IMR-90 (cell line): ENCODE measurements at regions not wholly inside any gene's neighbourhood (a gene's known extent, or its start where the extent isn't known, plus 50 kb on each side); places are given as distances from the start of the nearest gene placed in this dataset.

Experiments
- ATAC-seq: fragments of 200-7000 bp; cut with Tn5 transposase; 2 replicates; pipeline ENCODE4 v1.9.1; 2020; ENCODE audit warnings: low read depth, mild to moderate bottlenecking, moderate library complexity
- BruUV-seq: library from RNA; stranded (reverse); fragments of 400-500 nt; replicated peaks from 2 replicates; lab custom pipeline; 2021; lab: Mats Ljungman, UMichigan
- CTCF ChIA-PET: fragments of 300-600 bp; formaldehyde crosslinking; extraction: SDS; loops from one replicate; lab custom pipeline; 2021; ENCODE audit warnings: antibody characterized with exemption; lab: Yijun Ruan, JAX
- POLR2A ChIA-PET: fragments of 300-600 bp; sonication (Branson Sonifier 250); formaldehyde crosslinking; loops from one replicate; lab custom pipeline; 2022; ENCODE audit warnings: antibody characterized with exemption; ENCODE audit not compliant: unreplicated experiment; lab: Charles Lee
- DNase-seq: peaks from one replicate; pipeline ENCODE4 v3.0.0; 2013
- H2AFZ ChIP-seq: replicated peaks from 2 replicates; pipeline ENCODE3; 2013; ENCODE audit warnings: low read length, mild to moderate bottlenecking; ENCODE audit not compliant: poor library complexity
- H2AK5ac ChIP-seq: 2 replicates; pipeline ENCODE4 v1.6.1; 2013; ENCODE audit warnings: low read depth, low read length, inconsistent platforms
- H2AK9ac ChIP-seq: replicated peaks from 2 replicates; pipeline ENCODE3; 2013; ENCODE audit warnings: mild to moderate bottlenecking, low read depth, low read length, moderate library complexity; ENCODE audit not compliant: poor library complexity
- H2BK120ac ChIP-seq: 2 replicates; pipeline ENCODE4 v1.6.1; 2013; ENCODE audit warnings: low read depth, low read length, inconsistent platforms
- H2BK15ac ChIP-seq: 3 replicates; pipeline ENCODE4 v1.6.1; 2013; ENCODE audit warnings: low read depth, low read length, inconsistent platforms
- H2BK20ac ChIP-seq: 2 replicates; pipeline ENCODE4 v1.6.1; 2013; ENCODE audit warnings: low read depth, mild to moderate bottlenecking, inconsistent platforms, low read length, moderate library complexity
- H2BK5ac ChIP-seq: 2 replicates; pipeline ENCODE4 v1.6.1; 2013; ENCODE audit warnings: mild to moderate bottlenecking, low read depth, low read length, inconsistent platforms; ENCODE audit not compliant: poor library complexity, severe bottlenecking
- H3K14ac ChIP-seq: replicated peaks from 2 replicates; pipeline ENCODE4 v1.6.1; 2013; ENCODE audit warnings: low read depth, low read length, inconsistent platforms
- H3K18ac ChIP-seq: 2 replicates; pipeline ENCODE4 v1.6.1; 2013; ENCODE audit warnings: low read depth, low read length, control low read depth
- H3K23ac ChIP-seq: 2 replicates; pipeline ENCODE4 v1.6.1; 2013; ENCODE audit warnings: low read depth, low read length, inconsistent platforms
- H3K27ac ChIP-seq: 2 replicates; pipeline ENCODE4 v1.5.1; 2013; ENCODE audit warnings: mild to moderate bottlenecking, control low read depth, low read length; ENCODE audit not compliant: insufficient read depth
- H3K27me3 ChIP-seq: 2 replicates; pipeline ENCODE4 v1.6.1; 2013; ENCODE audit warnings: low read length; ENCODE audit not compliant: control insufficient read depth, insufficient read depth
- H3K36me3 ChIP-seq: 2 replicates; pipeline ENCODE4 v1.6.1; 2013; ENCODE audit warnings: low read length, mixed read lengths; ENCODE audit not compliant: control insufficient read depth, insufficient read depth
- H3K4ac ChIP-seq: 2 replicates; pipeline ENCODE4 v1.6.1; 2013; ENCODE audit warnings: low read depth, low read length, inconsistent platforms
- H3K4me1 ChIP-seq: 2 replicates; pipeline ENCODE4 v1.6.1; 2013; ENCODE audit warnings: low read length, mixed read lengths; ENCODE audit not compliant: control insufficient read depth, insufficient read depth
- H3K4me2 ChIP-seq: 2 replicates; pipeline ENCODE4 v1.6.1; 2013; ENCODE audit warnings: low read depth, mild to moderate bottlenecking, control low read depth, low read length, moderate library complexity
- H3K4me3 ChIP-seq: 2 replicates; pipeline ENCODE4 v1.5.1; 2013; ENCODE audit warnings: low read depth, mild to moderate bottlenecking, control low read depth, low read length, moderate library complexity; ENCODE audit not compliant: insufficient read depth
- H3K56ac ChIP-seq: 2 replicates; pipeline ENCODE4 v1.6.1; 2013; ENCODE audit warnings: low read length, inconsistent platforms; ENCODE audit not compliant: insufficient read depth; ENCODE audit errors: extremely low read depth
- H3K79me1 ChIP-seq, 2 experiments: 2 replicates each; pipeline ENCODE4 v1.6.1; 2013; ENCODE audit warnings: low read length in 2 of 2, inconsistent platforms in 1 of 2, low read depth in 1 of 2
- H3K9ac ChIP-seq: 2 replicates; pipeline ENCODE4 v1.6.1; 2013; ENCODE audit warnings: low read depth, low read length, control low read depth
- H3K9me1 ChIP-seq: 2 replicates; pipeline ENCODE4 v1.6.1; 2013; ENCODE audit warnings: low read length, inconsistent platforms; ENCODE audit not compliant: insufficient read depth
- H3K9me3 ChIP-seq: 2 replicates; pipeline ENCODE4 v1.6.1; 2013; ENCODE audit warnings: low read length; ENCODE audit not compliant: control insufficient read depth, insufficient read depth
- H4K20me1 ChIP-seq: 2 replicates; pipeline ENCODE4 v1.6.1; 2013; ENCODE audit warnings: low read length, inconsistent platforms; ENCODE audit not compliant: insufficient read depth
- H4K5ac ChIP-seq: 2 replicates; pipeline ENCODE4 v1.6.1; 2013; ENCODE audit warnings: mild to moderate bottlenecking, low read depth, low read length, control low read depth
- H4K8ac ChIP-seq, 2 experiments: 2 replicates each; pipeline ENCODE4 v1.6.1; 2013; ENCODE audit warnings: low read depth in 2 of 2, low read length in 2 of 2, control low read depth in 1 of 2, inconsistent platforms in 1 of 2
- H4K91ac ChIP-seq: 2 replicates; pipeline ENCODE4 v1.6.1; 2013; ENCODE audit warnings: low read depth, low read length, inconsistent platforms; ENCODE audit not compliant: insufficient read depth
- BHLHE40 ChIP-seq: fragments of 150-350 bp; IDR thresholded peaks from 2 replicates; pipeline ENCODE4 v1.6.1; 2016; ENCODE audit warnings: mild to moderate bottlenecking, low read depth, low read length
- CEBPB ChIP-seq: IDR thresholded peaks from 2 replicates; pipeline ENCODE4 v1.6.1; 2012; ENCODE audit warnings: low read depth, low read length, improper control_type of control experiment
- CHD1 ChIP-seq: IDR thresholded peaks from 2 replicates; pipeline ENCODE4 v1.6.1; 2012; ENCODE audit warnings: low read depth, low read length, improper control_type of control experiment
- ELK1 ChIP-seq: fragments of 150-350 bp; IDR thresholded peaks from 2 replicates; pipeline ENCODE4 v1.6.1; 2016; ENCODE audit warnings: low read depth, mild to moderate bottlenecking, low read length, moderate library complexity, borderline replicate concordance
- FOS ChIP-seq: fragments of 150-350 bp; IDR thresholded peaks from 2 replicates; pipeline ENCODE4 v1.6.1; 2016; ENCODE audit warnings: low read depth, low read length
- MAFK ChIP-seq: IDR thresholded peaks from 2 replicates; pipeline ENCODE4 v1.6.1; 2012; ENCODE audit warnings: low read depth, low read length, improper control_type of control experiment
- MAZ ChIP-seq: IDR thresholded peaks from 2 replicates; pipeline ENCODE4 v1.6.1; 2012; ENCODE audit warnings: low read depth, mild to moderate bottlenecking, low read length, improper control_type of control experiment, moderate library complexity, borderline replicate concordance
- MXI1 ChIP-seq: IDR thresholded peaks from 2 replicates; pipeline ENCODE4 v1.6.1; 2012; ENCODE audit warnings: low read depth, mild to moderate bottlenecking, low read length, moderate library complexity, borderline replicate concordance
- NFE2L2 ChIP-seq: fragments of 150-350 bp; IDR thresholded peaks from 2 replicates; pipeline ENCODE4 v1.6.1; 2016; ENCODE audit warnings: low read depth, mild to moderate bottlenecking, low read length
- POLR2A ChIP-seq: IDR thresholded peaks from 2 replicates; pipeline ENCODE4 v1.6.1; 2012; ENCODE audit warnings: mild to moderate bottlenecking, low read depth, low read length
- RAD21 ChIP-seq: IDR thresholded peaks from 2 replicates; pipeline ENCODE4 v1.6.1; 2012; ENCODE audit warnings: low read length, improper control_type of control experiment
- RCOR1 ChIP-seq: IDR thresholded peaks from 2 replicates; pipeline ENCODE4 v1.6.1; 2012; ENCODE audit warnings: mild to moderate bottlenecking, low read length, improper control_type of control experiment; ENCODE audit not compliant: insufficient replicate concordance
- RFX5 ChIP-seq: IDR thresholded peaks from 2 replicates; pipeline ENCODE4 v1.8.0; 2012; ENCODE audit warnings: low read depth, mild to moderate bottlenecking, low read length, moderate library complexity
- SMC3 ChIP-seq: fragments of 150-350 bp; IDR thresholded peaks from 2 replicates; pipeline ENCODE4 v1.6.1; 2016; ENCODE audit warnings: low read depth, mild to moderate bottlenecking, antibody characterized with exemption, low read length, moderate library complexity
- dilution Hi-C: fragments of 300-500 bp; cut with HindIII; formaldehyde crosslinking; loops from one replicate; pipeline ENCODE4 v1.14.3; 2018; ENCODE audit warnings: low sequenced_read_pairs; ENCODE audit not compliant: unreplicated experiment
- in situ Hi-C: fragments of 300-500 bp; cut with MboI; formaldehyde crosslinking; loops from 3 replicates; pipeline ENCODE4 v1.14.3; 2019; ENCODE audit warnings: low sequenced_read_pairs, inconsistent platforms, mixed read lengths
- intact Hi-C: fragments of 100-400 bp; cut with micrococcal nuclease; formaldehyde crosslinking; loops from 2 replicates; pipeline ENCODE4 v1.10.0; 2022
- TF ChIP-seq, protein P1 (sequence below): fragments of 150-350 bp; IDR thresholded peaks from 2 replicates; pipeline ENCODE4 v1.6.1; 2017; ENCODE audit warnings: mild to moderate bottlenecking, antibody characterized with exemption, low read length, low read depth
- TF ChIP-seq, protein P2 (sequence below): conservative IDR thresholded peaks from 2 replicates; pipeline ENCODE4 v1.5.1; 2012; ENCODE audit warnings: mild to moderate bottlenecking, low read depth, low read length, improper control_type of control experiment

DNA sequence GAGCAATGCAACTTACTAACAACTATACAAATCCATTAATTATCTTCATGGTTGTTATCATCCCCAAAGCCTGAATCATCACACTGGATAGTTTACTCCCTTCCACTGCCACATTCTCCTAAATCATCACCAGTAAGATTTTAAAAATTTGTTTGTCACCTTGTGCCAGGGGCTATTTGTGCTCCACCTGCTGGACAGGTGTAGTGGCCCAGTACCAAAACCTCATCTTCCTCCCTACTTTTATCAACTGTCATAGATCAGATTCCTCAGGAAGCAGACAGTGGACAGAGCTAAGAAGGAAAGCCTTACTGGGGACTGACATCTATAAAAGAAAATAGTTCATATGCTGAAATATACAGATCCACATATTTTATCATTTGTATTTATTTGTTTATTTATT, 280.4 kb downstream of the CDH11 start:
- Histone ChIP-seq H3K9me3 (no peaks in the 10 kb centered on the region), H3K4me3 (no peak overlapping the region), H4K91ac (no peak overlapping the region), H2AK5ac (no peak overlapping the region), H3K4me1 (peaks cover 2% of the 10 kb centered on the region), H3K9ac (no peak overlapping the region), H3K23ac (no peak overlapping the region), H2BK20ac (no peak overlapping the region), H3K27ac (no peak overlapping the region), H3K56ac (no peak overlapping the region), H4K5ac (no peak overlapping the region), H2AFZ (no peak overlapping the region), H2BK5ac (no peak overlapping the region), H3K18ac (no peak overlapping the region), H4K20me1 (no peaks in the 10 kb centered on the region), H3K79me1 (no peaks in the 10 kb centered on the region), H3K14ac (no peak overlapping the region), H4K8ac (no peak overlapping the region), H3K36me3 (no peaks in the 10 kb centered on the region), H3K4me2 (no peak overlapping the region), H3K9me1 (no peaks in the 10 kb centered on the region), H2BK120ac (no peak overlapping the region), H2AK9ac (no peak overlapping the region), H3K4ac (no peak overlapping the region), H2BK15ac (no peak overlapping the region), H3K27me3 (no peaks in the 10 kb centered on the region)
- DNase-seq (no peak), ATAC-seq (peak; percentile 61)
- no TSS peak for BruUV-seq
- ChIA-PET POLR2A (no interaction called here), CTCF (interaction anchor here (2.0 kb wide), 1 partner anchor 10 kb away, joined by 5 read pairs; no protein-coding TSS in a partner anchor)
- TF ChIP-seq SMC3 (no peak), POLR2A (no peak), FOS (no peak), ELK1 (no peak), CHD1 (no peak), RFX5 (no peak), RCOR1 (no peak), MXI1 (no peak), RAD21 (no peak), NFE2L2 (no peak), MAZ (no peak), BHLHE40 (no peak), CEBPB (no peak), MAFK (no peak)
- TF ChIP-seq, protein P1, sequence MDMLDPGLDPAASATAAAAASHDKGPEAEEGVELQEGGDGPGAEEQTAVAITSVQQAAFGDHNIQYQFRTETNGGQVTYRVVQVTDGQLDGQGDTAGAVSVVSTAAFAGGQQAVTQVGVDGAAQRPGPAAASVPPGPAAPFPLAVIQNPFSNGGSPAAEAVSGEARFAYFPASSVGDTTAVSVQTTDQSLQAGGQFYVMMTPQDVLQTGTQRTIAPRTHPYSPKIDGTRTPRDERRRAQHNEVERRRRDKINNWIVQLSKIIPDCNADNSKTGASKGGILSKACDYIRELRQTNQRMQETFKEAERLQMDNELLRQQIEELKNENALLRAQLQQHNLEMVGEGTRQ: no peak
- TF ChIP-seq, protein P2, sequence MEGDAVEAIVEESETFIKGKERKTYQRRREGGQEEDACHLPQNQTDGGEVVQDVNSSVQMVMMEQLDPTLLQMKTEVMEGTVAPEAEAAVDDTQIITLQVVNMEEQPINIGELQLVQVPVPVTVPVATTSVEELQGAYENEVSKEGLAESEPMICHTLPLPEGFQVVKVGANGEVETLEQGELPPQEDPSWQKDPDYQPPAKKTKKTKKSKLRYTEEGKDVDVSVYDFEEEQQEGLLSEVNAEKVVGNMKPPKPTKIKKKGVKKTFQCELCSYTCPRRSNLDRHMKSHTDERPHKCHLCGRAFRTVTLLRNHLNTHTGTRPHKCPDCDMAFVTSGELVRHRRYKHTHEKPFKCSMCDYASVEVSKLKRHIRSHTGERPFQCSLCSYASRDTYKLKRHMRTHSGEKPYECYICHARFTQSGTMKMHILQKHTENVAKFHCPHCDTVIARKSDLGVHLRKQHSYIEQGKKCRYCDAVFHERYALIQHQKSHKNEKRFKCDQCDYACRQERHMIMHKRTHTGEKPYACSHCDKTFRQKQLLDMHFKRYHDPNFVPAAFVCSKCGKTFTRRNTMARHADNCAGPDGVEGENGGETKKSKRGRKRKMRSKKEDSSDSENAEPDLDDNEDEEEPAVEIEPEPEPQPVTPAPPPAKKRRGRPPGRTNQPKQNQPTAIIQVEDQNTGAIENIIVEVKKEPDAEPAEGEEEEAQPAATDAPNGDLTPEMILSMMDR: no peak
- in situ Hi-C loops: no loop called here
- intact Hi-C loops: no loop called here
- dilution Hi-C loops: no loop called here
